B cell (primary cell): ENCODE measurements at regions not wholly inside any gene's neighbourhood (a gene's known extent, or its start where the extent isn't known, plus 50 kb on each side); places are given as distances from the start of the nearest gene placed in this dataset.

Source experiments
- CTCF ChIP-seq: fragments of 200-600 bp; IDR thresholded peaks from one replicate; pipeline ENCODE4 v1.8.0; 2022; ENCODE audit warnings: antibody characterized with exemption, mild to moderate bottlenecking
- EZH2 ChIP-seq: IDR thresholded peaks from 2 replicates; pipeline ENCODE4 v1.6.1; 2012; ENCODE audit warnings: borderline replicate concordance, low read depth, mild to moderate bottlenecking, moderate library complexity, low read length; ENCODE audit not compliant: insufficient read depth, poor library complexity, severe bottlenecking

DNA sequence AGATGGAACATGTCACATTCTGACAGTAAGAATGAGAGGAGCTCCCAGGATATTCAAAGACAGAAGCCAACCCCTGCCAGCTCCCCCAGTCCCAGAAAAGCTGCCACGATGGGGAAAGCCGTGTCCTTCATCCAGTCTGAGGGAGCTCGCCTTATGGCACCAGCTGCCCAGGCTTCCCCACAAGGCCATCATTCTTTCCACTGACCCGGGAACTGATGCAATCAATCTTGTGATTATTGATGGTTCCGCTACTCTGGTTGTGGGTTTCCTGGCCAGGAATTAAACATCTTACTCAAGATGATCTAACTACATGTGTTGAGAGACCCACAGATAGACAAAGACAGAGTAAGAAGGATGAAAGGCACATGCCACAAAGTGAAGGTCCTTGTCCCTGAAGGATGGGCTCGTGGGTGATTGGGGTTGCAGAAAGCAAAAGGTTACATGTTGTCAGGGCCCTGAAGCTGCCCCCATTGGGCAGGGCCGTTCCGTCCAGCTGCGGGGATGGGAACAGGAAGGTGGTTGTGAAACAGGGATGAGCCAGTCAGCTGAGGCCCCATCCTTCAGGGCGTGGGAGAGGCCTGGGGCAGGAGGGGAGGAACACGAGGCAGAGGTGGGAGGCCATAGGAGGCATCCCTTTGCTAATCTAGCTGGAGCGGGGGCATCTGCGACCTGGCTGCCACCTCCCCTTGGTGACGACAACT is 127.6 kb downstream of the OAT start:
- TF ChIP-seq CTCF: no peak
- TF ChIP-seq EZH2: no peak
